ENCODE measurements at regions not wholly inside any gene's neighbourhood (a gene's known extent, or its start where the extent isn't known, plus 50 kb on each side); places are given as distances from the start of the nearest gene placed in this dataset.
A peak's percentile ranks its signal among the peaks of the same experiment; 100 is the strongest.

DNA sequence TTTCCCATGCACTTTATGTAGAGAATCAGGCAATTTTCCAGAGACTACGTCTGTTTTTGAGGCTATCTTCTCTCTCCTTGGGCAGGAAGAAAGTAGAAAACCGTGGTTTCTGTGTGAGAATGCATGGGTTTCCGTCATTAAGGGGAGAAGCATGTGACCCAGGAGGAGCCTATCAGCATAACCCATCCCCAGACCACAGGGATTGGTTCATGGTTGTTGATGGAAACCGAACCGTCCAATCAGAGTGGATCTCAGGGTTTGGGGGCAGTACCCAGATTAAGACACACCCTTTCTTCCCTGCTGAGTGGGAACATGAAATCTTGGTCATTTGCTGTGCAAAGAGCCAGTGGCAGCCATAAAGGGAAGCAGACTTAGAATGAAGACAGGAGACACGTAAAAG lies 517.8 kb downstream of the MN1 start:
- Mint-ChIP-seq H3K27me3 (ENCODE audit: low read depth) (no peaks in the 10 kb centered on the region), H3K9me3 (no peaks in the 10 kb centered on the region), H3K4me1 (peaks cover 19% of the 10 kb centered on the region), H3K4me3 (no peak overlapping the region), H3K36me3 (ENCODE audit: low read depth) (no peaks in the 10 kb centered on the region), H3K27ac (ENCODE audit: unreplicated experiment) (no peak overlapping the region)
- TF ChIP-seq CTCF (conservative IDR thresholded peaks at IDR 0.05): no peak
- no peak for DNase-seq (ENCODE audit: low read depth, low spot score)

DNA sequence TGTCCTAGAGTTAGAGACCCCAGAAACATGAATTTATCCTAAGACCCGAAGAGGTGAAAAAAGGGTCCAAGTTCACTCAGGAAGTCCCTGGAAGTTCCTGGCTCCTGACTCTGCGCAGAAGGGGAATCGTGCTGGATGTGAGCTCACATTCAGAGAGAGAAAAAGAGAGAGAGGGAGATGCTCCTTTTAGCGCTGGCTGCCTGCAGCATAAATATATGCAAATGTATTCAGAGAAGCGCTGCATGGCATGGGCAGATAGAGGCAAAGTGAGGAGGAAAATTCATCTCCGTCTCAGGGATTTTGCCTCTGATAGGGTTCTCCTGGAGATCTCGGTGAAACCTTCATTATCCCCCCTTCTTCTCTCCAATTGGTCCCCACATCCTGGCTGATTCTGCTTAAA lies 517.2 kb downstream of the MN1 start:
- Mint-ChIP-seq H3K27me3 (ENCODE audit: low read depth) (no peaks in the 10 kb centered on the region), H3K36me3 (ENCODE audit: low read depth) (no peaks in the 10 kb centered on the region), H3K27ac (ENCODE audit: unreplicated experiment) (no peak overlapping the region), H3K4me1 (peaks cover 19% of the 10 kb centered on the region), H3K9me3 (no peaks in the 10 kb centered on the region), H3K4me3 (no peak overlapping the region)
- no peak for DNase-seq (ENCODE audit: low read depth, low spot score)
- TF ChIP-seq CTCF (conservative IDR thresholded peaks at IDR 0.05): no peak

DNA sequence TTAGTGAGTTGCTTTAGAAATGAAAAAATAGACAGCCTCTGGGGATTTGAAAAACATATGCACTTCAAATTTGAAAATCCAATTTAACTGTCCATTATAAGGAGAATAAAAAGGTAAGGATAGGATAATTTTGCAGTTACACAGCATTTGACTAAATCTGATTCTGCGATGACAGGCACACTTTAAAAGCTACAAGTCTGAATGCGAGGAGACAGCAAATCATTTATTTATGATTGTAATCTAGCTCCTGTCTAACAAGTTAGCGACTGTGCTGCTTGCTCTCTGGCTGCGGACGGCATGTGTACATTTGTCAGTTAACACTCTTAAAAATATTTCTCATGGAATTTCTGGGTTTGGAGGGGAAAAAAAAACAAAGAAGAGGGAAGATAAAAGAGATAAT lies 514.8 kb downstream of the MN1 start:
- Mint-ChIP-seq H3K36me3 (ENCODE audit: low read depth) (no peaks in the 10 kb centered on the region), H3K9me3 (no peaks in the 10 kb centered on the region), H3K4me1 (peaks cover 19% of the 10 kb centered on the region), H3K4me3 (no peak overlapping the region), H3K27me3 (ENCODE audit: low read depth) (no peaks in the 10 kb centered on the region), H3K27ac (ENCODE audit: unreplicated experiment) (no peak overlapping the region)
- no peak for TF ChIP-seq CTCF (conservative IDR thresholded peaks at IDR 0.05)
- DNase-seq (ENCODE audit: low read depth, low spot score): no peak

DNA sequence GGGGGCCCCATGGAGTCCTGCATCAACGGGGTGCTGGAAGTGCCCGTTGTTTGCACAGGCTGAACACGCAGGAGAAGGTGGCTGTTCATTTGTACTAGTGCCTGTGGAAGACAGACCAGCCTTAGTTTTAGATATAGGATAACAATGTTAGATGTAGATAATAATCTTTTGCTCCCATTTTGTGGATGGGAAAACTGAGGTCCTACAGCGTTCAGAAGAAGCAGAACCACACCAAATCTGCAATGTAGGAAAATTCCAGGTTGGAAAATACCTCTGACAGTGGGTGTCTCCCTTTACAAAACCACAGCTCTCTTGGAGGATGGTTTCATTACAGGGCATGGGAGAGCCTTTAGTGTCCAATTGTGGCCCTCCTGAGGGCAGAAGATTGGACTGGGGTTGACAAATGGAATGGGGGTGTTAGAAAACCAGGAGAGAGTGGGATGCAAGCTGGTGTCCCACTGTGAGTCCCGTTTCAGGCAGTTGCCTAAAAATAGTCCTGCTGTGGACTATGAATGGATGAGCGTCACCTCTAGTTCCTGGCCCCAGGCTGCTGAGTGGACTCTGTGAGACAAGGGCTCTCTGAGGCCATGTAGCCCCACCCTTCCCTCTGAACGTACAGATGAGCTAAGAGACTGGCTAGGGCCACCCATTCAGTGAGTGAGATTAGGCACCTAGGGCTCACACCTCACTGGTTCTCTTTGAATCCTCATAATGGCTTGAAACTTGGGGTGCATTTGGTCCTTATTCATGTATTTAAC lies 508.8 kb downstream of the MN1 start:
- Mint-ChIP-seq H3K36me3 (ENCODE audit: low read depth) (no peaks in the 10 kb centered on the region), H3K9me3 (no peaks in the 10 kb centered on the region), H3K4me1 (peaks cover 29% of the 10 kb centered on the region), H3K27me3 (ENCODE audit: low read depth) (no peaks in the 10 kb centered on the region), H3K4me3 (no peak overlapping the region), H3K27ac (ENCODE audit: unreplicated experiment) (peak overlapping the region; percentile 74)
- TF ChIP-seq CTCF (conservative IDR thresholded peaks at IDR 0.05): no peak
- DNase-seq (ENCODE audit: low read depth, low spot score): no peak

DNA sequence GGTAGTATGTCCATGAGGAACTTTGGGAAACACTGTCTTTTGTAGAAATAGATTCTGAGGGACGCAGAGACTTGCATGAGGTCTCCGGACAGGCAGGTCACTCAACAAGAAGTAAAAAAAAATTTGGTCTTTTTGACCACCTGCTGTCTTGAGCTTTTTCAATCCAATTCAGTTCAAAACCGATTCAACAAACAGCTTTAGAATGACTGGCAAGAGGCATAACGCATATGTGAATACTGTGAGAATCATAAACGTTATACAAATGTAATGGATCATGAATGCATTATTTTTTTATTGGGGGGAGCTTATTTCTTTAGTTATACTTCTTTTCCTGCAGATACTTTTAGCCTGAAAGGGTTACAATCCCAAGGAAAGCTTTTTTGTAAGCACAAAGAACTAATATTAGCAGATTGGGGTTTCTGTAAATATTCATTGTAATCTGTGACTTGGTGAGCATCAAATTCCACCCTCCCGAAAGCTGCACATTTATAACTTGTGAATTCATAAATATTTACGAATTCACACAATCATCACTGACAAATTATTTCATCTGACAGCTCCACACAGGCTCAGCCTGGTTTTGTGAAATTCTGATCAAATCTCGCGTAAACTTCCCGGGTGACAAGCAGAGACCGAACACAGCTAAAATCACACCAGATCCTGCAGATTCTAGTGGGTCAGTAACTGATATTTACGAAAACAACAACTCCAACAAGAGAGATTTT lies 507.7 kb downstream of the MN1 start:
- H3K4me1 Mint-ChIP-seq: peaks cover 36% of the 10 kb centered on the region
- H3K9me3 Mint-ChIP-seq: no peaks in the 10 kb centered on the region
- no peak for TF ChIP-seq CTCF (conservative IDR thresholded peaks at IDR 0.05)
- no peaks in the 10 kb centered on the region for H3K36me3 Mint-ChIP-seq (ENCODE audit: low read depth)
- no peak overlapping the region for H3K4me3 Mint-ChIP-seq
- H3K27ac Mint-ChIP-seq (ENCODE audit: unreplicated experiment): no peak overlapping the region
- no peaks in the 10 kb centered on the region for H3K27me3 Mint-ChIP-seq (ENCODE audit: low read depth)
- no peak for DNase-seq (ENCODE audit: low read depth, low spot score)
